ENCODE measurements at regions not wholly inside any gene's neighbourhood (a gene's known extent, or its start where the extent isn't known, plus 50 kb on each side); places are given as distances from the start of the nearest gene placed in this dataset.

DNA sequence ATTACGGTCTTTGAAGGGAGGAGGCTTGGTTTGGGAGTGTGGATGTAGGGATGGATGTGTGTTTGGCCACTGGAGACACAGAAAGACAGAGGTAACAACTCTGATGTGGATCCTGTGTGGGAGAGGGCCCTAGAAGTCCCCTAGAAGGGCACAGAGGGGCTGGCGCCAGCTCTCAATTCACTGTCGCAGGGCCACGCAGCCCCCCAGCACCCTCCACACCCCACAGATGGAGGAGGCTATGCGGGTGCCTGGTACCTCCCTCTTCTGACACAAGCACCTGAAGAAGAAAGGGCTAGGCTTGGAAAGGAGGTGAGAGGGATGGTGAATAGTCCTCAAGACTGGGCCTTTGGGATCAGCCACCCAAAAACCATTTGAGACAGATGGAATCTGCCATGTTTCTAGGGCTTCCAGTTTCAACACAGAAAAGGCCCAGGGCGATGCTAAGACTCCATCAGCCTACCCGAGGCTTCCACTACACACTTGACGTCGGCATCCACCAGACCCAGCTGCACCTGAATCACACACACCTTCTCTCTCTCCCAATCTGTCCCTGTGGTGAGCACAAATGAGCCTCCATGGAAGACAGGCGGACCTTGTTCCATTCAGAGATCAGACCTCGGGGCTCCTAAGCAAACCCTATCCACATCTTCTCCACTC lies 413.5 kb upstream of the HS6ST1 start:
- TF ChIP-seq, protein P1, sequence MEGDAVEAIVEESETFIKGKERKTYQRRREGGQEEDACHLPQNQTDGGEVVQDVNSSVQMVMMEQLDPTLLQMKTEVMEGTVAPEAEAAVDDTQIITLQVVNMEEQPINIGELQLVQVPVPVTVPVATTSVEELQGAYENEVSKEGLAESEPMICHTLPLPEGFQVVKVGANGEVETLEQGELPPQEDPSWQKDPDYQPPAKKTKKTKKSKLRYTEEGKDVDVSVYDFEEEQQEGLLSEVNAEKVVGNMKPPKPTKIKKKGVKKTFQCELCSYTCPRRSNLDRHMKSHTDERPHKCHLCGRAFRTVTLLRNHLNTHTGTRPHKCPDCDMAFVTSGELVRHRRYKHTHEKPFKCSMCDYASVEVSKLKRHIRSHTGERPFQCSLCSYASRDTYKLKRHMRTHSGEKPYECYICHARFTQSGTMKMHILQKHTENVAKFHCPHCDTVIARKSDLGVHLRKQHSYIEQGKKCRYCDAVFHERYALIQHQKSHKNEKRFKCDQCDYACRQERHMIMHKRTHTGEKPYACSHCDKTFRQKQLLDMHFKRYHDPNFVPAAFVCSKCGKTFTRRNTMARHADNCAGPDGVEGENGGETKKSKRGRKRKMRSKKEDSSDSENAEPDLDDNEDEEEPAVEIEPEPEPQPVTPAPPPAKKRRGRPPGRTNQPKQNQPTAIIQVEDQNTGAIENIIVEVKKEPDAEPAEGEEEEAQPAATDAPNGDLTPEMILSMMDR (IDR thresholded peaks at IDR 0.05; ENCODE audit: extremely low read depth in 1 of 2, insufficient read depth in 1 of 2, low read depth in 1 of 2, low read length in 2 of 2): no peak
- no peak for TF ChIP-seq POLR2A (IDR thresholded peaks at IDR 0.05; ENCODE audit: low read depth, low read length)
